SK-N-SH (cell line): ENCODE measurements at regions not wholly inside any gene's neighbourhood (a gene's known extent, or its start where the extent isn't known, plus 50 kb on each side); places are given as distances from the start of the nearest gene placed in this dataset.

Experiments used
- CTCF ChIA-PET: fragments of 300-600, 350-600 bp; formaldehyde crosslinking; extraction: SDS; loops from one replicate; lab custom pipeline; 2021; lab: Yijun Ruan, JAX
- POLR2A ChIA-PET: fragments of 350-600 bp; sonication (Branson Sonifier 250); formaldehyde crosslinking; extraction: SDS; loops from one replicate; lab custom pipeline; 2020; ENCODE audit warnings: antibody characterized with exemption, inconsistent platforms; lab: Yijun Ruan, JAX
- DNase-seq: peaks from one replicate; pipeline ENCODE4 v3.0.0; 2012
- H2AFZ ChIP-seq: fragments of 200-600 bp; sonication (generic); 2 replicates; pipeline ENCODE4 v1.8.1; 2016; ENCODE audit warnings: antibody characterized with exemption, mild to moderate bottlenecking, low read depth
- H3F3A ChIP-seq: fragments of 200-600 bp; sonication (generic); replicated peaks from 2 replicates; pipeline ENCODE3; 2016; ENCODE audit warnings: antibody characterized with exemption, mild to moderate bottlenecking; ENCODE audit not compliant: insufficient read depth
- H3K27ac ChIP-seq, 2 experiments: fragments of 200-500 bp in 1 of 2; fragments of 200-600 bp in 1 of 2; sonication (Bioruptor generic) in 1 of 2; sonication (generic), shearing (Covaris generic) in 1 of 2; 2 replicates each; pipeline versions ENCODE4 v1.5.1 to v1.6.1; 2014 to 2016; ENCODE audit warnings: low read depth in 2 of 2, inconsistent platforms in 1 of 2, low read length in 1 of 2, mild to moderate bottlenecking in 1 of 2, mixed read lengths in 1 of 2
- H3K27me3 ChIP-seq: fragments of 200-600 bp; sonication (generic), shearing (Covaris generic); 2 replicates; pipeline ENCODE4 v1.6.1; 2016; ENCODE audit warnings: mixed run types; ENCODE audit not compliant: insufficient read depth
- H3K36me3 ChIP-seq, 2 experiments: fragments of 200-500 bp in 1 of 2; fragments of 200-600 bp in 1 of 2; sonication (Bioruptor generic) in 1 of 2; sonication (generic) in 1 of 2; replicated peaks in 1 of 2; 2 replicates each; pipeline versions ENCODE3 to v1.5.1; 2014 to 2016; ENCODE audit warnings: low read length in 1 of 2, mild to moderate bottlenecking in 1 of 2; ENCODE audit not compliant: insufficient read depth in 2 of 2, control insufficient read depth in 1 of 2
- H3K4me1 ChIP-seq, 2 experiments: fragments of 200-500 bp in 1 of 2; fragments of 200-600 bp in 1 of 2; sonication (Bioruptor generic) in 1 of 2; sonication (generic), shearing (Covaris generic) in 1 of 2; 2 replicates each; pipeline versions ENCODE4 v1.5.1 to v1.6.1; 2014 to 2016; ENCODE audit warnings: low read depth in 1 of 2, low read length in 1 of 2, mixed run types in 1 of 2; ENCODE audit not compliant: insufficient read depth in 2 of 2, control insufficient read depth in 1 of 2
- H3K4me2 ChIP-seq: fragments of 200-600 bp; sonication (generic), shearing (Covaris generic); 2 replicates; pipeline ENCODE4 v1.6.1; 2017; ENCODE audit warnings: mixed run types
- H3K4me3 ChIP-seq, 2 experiments: fragments of 200-500 bp in 1 of 2; fragments of 200-600 bp in 1 of 2; sonication (Bioruptor generic) in 1 of 2; sonication (generic), shearing (Covaris generic) in 1 of 2; 2 replicates each; pipeline versions ENCODE4 v1.5.1 to v1.8.1; 2014 to 2016; ENCODE audit warnings: low read depth in 2 of 2, inconsistent platforms in 1 of 2, low read length in 1 of 2, mild to moderate bottlenecking in 1 of 2, mixed read lengths in 1 of 2, moderate library complexity in 1 of 2
- H3K79me2 ChIP-seq: fragments of 200-600 bp; sonication (generic); 2 replicates; pipeline ENCODE4 v1.8.1; 2017; ENCODE audit warnings: mild to moderate bottlenecking; ENCODE audit not compliant: insufficient read depth
- H3K9ac ChIP-seq: fragments of 200-600 bp; sonication (generic); 2 replicates; pipeline ENCODE4 v1.6.1; 2017; ENCODE audit warnings: mixed run types
- H3K9me2 ChIP-seq: fragments of 200-600 bp; sonication (generic); 2 replicates; pipeline ENCODE4 v1.6.1; 2017; ENCODE audit warnings: mixed run types
- H3K9me3 ChIP-seq: fragments of 200-600 bp; sonication (generic); 2 replicates; pipeline ENCODE4 v1.6.1; 2017; ENCODE audit warnings: mixed run types, mild to moderate bottlenecking, moderate library complexity
- H4K20me1 ChIP-seq: fragments of 200-600 bp; sonication (generic); 2 replicates; pipeline ENCODE4 v1.6.1; 2017; ENCODE audit warnings: mild to moderate bottlenecking, mixed run types; ENCODE audit not compliant: insufficient read depth
- ELF1 ChIP-seq: IDR thresholded peaks from 2 replicates; pipeline ENCODE4 v1.4.0; 2012
- EP300 ChIP-seq, 2 experiments: IDR thresholded peaks; 2 replicates each; pipeline versions ENCODE4 v1.4.0 to v1.6.1; 2012; ENCODE audit warnings: borderline replicate concordance in 1 of 2, low read depth in 1 of 2, low read length in 1 of 2
- FOXJ3 ChIP-seq: sonication (generic); formaldehyde crosslinking; IDR thresholded peaks from 2 replicates; pipeline ENCODE4 v1.5.1; 2020; ENCODE audit warnings: mild to moderate bottlenecking, missing genetic modification reagents
- FOXM1 ChIP-seq: IDR thresholded peaks from 2 replicates; pipeline ENCODE4 v1.4.0; 2012; ENCODE audit warnings: low read depth, mild to moderate bottlenecking
- IRF3 ChIP-seq: fragments of 150-350 bp; IDR thresholded peaks from 2 replicates; pipeline ENCODE4 v1.6.1; 2016; ENCODE audit warnings: mild to moderate bottlenecking, low read depth, low read length
- JUND ChIP-seq: IDR thresholded peaks from 2 replicates; pipeline ENCODE4 v1.4.0; 2012
- MEF2A ChIP-seq: IDR thresholded peaks from 2 replicates; pipeline ENCODE4 v1.4.0; 2012; ENCODE audit warnings: low read depth, borderline replicate concordance
- MXI1 ChIP-seq: IDR thresholded peaks from 2 replicates; pipeline ENCODE4 v1.6.1; 2012; ENCODE audit warnings: mild to moderate bottlenecking, low read depth, low read length, improper control_type of control experiment
- RXRA ChIP-seq: IDR thresholded peaks from 2 replicates; pipeline ENCODE4 v1.4.0; 2012; ENCODE audit warnings: low read depth, mild to moderate bottlenecking, borderline replicate concordance
- TAF1 ChIP-seq: IDR thresholded peaks from 2 replicates; pipeline ENCODE4 v1.6.1; 2012; ENCODE audit warnings: low read depth, mild to moderate bottlenecking, low read length, moderate library complexity, borderline replicate concordance
- TCF12 ChIP-seq: IDR thresholded peaks from 2 replicates; pipeline ENCODE4 v1.4.0; 2012
- WGBS: methylation state at CpG from one replicate; pipeline ENCODE4 v1.1.6; 2017; ENCODE audit warnings: low lambda C conversion rate; 5-methylcytosine and 5-hydroxymethylcytosine counted together
- TF ChIP-seq, protein P1 (sequence below): IDR thresholded peaks from 2 replicates; pipeline ENCODE4 v1.6.1; 2012; ENCODE audit warnings: mild to moderate bottlenecking, low read depth, low read length, moderate library complexity
- TF ChIP-seq, protein P2 (sequence below): fragments of 150-350 bp; IDR thresholded peaks from 2 replicates; pipeline ENCODE4 v1.6.1; 2017; ENCODE audit warnings: antibody characterized with exemption, low read length, low read depth, borderline replicate concordance
- TF ChIP-seq, protein P3 (sequence below): IDR thresholded peaks from 2 replicates; pipeline ENCODE4 v1.4.0; 2012; ENCODE audit warnings: low read depth, borderline replicate concordance

DNA sequence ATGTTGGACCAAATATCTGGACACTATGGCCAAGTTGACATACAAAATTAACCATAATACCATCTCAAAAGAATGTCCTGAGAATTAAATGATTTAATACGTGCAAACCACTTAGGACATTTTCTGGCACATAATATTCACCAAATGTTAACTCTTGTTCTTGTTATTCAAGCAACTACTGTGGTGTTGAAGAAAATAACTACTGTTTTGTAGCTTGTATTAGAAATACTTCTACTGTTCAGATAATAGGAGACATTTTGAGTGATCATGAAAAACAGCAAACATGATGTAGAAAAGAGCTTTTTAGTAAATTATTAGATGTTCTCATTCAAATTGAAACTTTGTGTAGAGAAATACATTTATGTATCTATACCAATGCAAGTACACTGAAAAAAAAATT lies 140.7 kb upstream of the SMIM31 start:
- Histone ChIP-seq H3K36me3 (no peaks in the 10 kb centered on the region), H4K20me1 (no peaks in the 10 kb centered on the region), H3K9me2 (no peaks in the 10 kb centered on the region), H3K9me3 (no peaks in the 10 kb centered on the region), H3K27ac (no peak overlapping the region), H3K4me2 (no peak overlapping the region), H3K4me1 (peaks cover 0 to 3% of the 10 kb centered on the region in 2 experiments; a peak in 1 of 4 replicates), H3K27me3 (no peaks in the 10 kb centered on the region), H3F3A (no peaks in the 10 kb centered on the region), H3K9ac (no peak overlapping the region), H3K4me3 (no peak overlapping the region), H3K79me2 (no peaks in the 10 kb centered on the region), H2AFZ (no peak overlapping the region)
- no peak for DNase-seq
- POLR2A ChIA-PET: no interaction called here
- WGBS: 3% methylated on average over 1 of the region's 1 CpG
- TF ChIP-seq JUND (no peak), EP300 (IDR thresholded peaks at IDR 0.05; ENCODE audit: borderline replicate concordance in 1 of 2, low read depth in 1 of 2, low read length in 1 of 2) (no peak), MXI1 (no peak), FOXM1 (no peak), TAF1 (no peak), RXRA (no peak), IRF3 (no peak), ELF1 (no peak), MEF2A (no peak), TCF12 (no peak), FOXJ3 (CRISPR knock-in tag) (no peak)
- TF ChIP-seq, protein P1, sequence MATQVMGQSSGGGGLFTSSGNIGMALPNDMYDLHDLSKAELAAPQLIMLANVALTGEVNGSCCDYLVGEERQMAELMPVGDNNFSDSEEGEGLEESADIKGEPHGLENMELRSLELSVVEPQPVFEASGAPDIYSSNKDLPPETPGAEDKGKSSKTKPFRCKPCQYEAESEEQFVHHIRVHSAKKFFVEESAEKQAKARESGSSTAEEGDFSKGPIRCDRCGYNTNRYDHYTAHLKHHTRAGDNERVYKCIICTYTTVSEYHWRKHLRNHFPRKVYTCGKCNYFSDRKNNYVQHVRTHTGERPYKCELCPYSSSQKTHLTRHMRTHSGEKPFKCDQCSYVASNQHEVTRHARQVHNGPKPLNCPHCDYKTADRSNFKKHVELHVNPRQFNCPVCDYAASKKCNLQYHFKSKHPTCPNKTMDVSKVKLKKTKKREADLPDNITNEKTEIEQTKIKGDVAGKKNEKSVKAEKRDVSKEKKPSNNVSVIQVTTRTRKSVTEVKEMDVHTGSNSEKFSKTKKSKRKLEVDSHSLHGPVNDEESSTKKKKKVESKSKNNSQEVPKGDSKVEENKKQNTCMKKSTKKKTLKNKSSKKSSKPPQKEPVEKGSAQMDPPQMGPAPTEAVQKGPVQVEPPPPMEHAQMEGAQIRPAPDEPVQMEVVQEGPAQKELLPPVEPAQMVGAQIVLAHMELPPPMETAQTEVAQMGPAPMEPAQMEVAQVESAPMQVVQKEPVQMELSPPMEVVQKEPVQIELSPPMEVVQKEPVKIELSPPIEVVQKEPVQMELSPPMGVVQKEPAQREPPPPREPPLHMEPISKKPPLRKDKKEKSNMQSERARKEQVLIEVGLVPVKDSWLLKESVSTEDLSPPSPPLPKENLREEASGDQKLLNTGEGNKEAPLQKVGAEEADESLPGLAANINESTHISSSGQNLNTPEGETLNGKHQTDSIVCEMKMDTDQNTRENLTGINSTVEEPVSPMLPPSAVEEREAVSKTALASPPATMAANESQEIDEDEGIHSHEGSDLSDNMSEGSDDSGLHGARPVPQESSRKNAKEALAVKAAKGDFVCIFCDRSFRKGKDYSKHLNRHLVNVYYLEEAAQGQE: no peak
- TF ChIP-seq, protein P2, sequence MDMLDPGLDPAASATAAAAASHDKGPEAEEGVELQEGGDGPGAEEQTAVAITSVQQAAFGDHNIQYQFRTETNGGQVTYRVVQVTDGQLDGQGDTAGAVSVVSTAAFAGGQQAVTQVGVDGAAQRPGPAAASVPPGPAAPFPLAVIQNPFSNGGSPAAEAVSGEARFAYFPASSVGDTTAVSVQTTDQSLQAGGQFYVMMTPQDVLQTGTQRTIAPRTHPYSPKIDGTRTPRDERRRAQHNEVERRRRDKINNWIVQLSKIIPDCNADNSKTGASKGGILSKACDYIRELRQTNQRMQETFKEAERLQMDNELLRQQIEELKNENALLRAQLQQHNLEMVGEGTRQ: no peak
- TF ChIP-seq, protein P3, sequence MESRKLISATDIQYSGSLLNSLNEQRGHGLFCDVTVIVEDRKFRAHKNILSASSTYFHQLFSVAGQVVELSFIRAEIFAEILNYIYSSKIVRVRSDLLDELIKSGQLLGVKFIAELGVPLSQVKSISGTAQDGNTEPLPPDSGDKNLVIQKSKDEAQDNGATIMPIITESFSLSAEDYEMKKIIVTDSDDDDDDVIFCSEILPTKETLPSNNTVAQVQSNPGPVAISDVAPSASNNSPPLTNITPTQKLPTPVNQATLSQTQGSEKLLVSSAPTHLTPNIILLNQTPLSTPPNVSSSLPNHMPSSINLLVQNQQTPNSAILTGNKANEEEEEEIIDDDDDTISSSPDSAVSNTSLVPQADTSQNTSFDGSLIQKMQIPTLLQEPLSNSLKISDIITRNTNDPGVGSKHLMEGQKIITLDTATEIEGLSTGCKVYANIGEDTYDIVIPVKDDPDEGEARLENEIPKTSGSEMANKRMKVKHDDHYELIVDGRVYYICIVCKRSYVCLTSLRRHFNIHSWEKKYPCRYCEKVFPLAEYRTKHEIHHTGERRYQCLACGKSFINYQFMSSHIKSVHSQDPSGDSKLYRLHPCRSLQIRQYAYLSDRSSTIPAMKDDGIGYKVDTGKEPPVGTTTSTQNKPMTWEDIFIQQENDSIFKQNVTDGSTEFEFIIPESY: no peak
- CTCF ChIA-PET: no interaction called here
